Raji (cell line): ENCODE measurements at regions not wholly inside any gene's neighbourhood (a gene's known extent, or its start where the extent isn't known, plus 50 kb on each side); places are given as distances from the start of the nearest gene placed in this dataset.
A peak's percentile ranks its signal among the peaks of the same experiment; 100 is the strongest.

ENCODE experiments used
- POLR2A ChIP-seq: IDR thresholded peaks from 2 replicates; pipeline ENCODE4 v1.6.1; 2011; ENCODE audit warnings: low read depth, low read length, control low read depth; ENCODE audit not compliant: insufficient read depth

DNA sequence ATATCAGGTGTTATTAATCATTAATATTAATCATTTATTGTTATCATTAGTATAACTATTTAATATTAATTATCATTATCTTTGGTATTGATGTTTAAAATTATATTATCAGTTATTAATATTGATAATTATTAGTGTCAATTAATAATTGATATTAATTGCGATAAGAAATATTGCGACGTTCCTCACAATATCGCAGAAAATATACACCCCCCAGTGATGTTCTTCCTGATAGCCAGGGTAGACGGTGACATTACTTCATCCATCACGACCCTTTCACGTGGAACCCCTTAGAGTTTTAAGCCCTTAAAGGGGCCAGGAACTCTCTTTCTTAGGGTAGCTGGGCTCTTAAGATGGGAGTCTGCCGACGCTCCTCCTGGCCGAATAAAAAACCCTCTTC is 98.6 kb upstream of the OSBPL11 start:
- no peak for TF ChIP-seq POLR2A

DNA sequence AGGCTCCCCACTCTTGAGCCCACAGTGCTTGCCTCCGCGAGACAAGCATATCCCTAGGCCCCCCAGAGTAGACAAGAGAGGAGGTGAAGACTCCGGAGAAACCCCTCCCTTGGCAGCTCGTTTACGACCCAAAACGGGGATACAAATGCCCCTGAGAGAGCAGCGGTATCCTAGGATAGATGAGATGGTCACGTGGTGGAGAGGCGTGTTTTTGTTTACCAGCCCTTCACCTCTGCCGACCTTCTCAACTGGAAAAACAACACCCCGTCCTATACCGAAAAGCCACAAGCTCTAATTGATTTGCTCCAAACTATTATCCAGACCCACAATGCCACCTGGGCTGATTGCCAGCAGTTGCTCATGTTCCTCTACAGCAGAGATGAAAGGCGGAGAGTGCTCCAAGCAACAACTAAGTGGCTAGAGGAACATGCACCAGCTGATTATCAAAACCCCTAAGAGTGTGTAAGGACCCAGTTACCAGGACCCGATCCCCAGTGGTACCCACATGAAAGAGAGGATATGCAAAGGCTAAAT is 99.5 kb upstream of the OSBPL11 start:
- no peak for TF ChIP-seq POLR2A

DNA sequence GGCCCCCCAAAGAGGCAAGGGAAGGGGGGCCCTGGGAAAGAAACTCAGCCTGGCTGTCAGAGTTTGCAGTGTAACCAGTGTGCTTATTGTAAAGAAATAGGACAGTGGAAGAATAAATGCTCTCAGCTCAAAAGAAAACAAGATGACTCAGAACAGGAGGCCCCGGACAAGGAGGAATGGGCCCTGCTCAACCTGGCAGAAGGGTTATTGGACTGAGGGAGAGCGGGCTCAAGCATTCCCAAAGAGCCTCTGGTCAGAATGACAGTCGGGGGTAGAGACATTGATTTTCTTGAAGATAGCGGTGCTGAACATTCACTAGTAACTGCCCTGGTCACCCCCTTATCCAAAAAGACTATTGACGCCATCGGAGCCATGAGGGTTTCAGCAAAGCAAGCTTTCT is 100.4 kb upstream of the OSBPL11 start:
- no peak for TF ChIP-seq POLR2A

DNA sequence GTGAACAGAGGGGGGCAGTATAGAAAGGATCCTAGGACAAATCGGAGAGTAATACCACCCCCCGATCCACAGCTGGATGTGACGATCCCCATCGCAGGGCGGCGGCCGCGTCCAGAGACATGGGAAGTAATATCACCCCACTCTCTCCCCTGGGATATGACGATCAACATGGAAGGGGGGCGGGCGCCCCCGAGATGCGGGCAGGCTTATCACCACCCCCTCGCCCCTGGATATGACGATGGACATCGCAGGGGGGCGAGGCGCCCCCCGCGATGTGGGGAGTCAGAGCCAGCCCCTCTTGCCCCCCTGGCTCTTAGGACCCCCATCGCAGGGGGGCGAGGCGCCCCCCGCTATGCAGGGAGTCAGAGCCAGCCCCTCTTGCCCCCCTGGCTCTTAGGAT is 120.4 kb upstream of the OSBPL11 start:
- no peak for TF ChIP-seq POLR2A

DNA sequence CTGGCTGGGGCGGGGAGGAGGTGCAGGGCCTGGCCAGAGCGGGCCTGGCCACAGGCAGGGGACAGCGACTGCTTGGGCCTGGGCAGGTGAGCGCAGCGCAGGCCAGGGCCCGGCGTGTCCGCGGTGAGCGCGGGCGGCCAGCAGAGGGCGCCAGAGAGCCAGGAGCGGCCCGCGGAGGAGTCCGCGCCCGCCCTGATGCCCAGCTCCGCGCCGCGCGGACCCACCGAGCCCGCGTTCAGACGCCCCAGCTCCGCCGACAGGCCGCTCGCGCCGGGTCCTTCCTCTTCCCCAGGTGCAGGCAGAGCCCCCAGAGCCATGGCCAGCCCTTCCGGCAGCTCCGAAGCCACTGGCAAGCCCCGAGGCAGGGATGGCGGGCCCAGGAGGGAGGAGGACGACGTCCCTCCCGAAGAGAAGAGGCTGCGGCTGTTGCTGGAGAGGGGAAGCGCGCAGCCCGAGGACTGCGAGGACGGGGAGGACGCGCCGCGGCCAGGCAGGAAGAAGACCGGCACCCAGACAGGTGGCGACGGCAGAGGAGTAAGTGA is 171.1 kb upstream of the OSBPL11 start:
- TF ChIP-seq POLR2A, result 0 out of 2 replicates have a peak, but pooled peaks have one; percentile 28

DNA sequence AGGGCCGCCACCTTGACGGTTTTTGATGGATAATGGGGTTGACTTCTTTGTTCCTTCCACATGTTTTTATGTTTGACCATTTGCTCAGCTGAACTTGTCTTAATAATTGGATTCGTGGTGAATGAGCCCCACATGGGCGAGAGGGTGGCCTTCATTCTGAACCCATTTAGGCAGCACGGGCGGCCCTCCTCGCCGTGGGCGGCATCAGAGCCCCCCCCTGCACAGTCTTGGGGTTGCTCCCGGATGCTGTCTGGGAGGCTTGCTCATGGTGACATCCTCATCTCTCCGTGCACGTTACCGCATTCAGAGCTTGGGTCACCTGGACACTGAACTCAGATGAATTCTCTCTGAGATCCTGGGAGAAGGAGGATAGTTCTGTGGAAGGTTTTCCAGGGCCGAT is 172.3 kb upstream of the OSBPL11 start:
- TF ChIP-seq POLR2A, result no peak

DNA sequence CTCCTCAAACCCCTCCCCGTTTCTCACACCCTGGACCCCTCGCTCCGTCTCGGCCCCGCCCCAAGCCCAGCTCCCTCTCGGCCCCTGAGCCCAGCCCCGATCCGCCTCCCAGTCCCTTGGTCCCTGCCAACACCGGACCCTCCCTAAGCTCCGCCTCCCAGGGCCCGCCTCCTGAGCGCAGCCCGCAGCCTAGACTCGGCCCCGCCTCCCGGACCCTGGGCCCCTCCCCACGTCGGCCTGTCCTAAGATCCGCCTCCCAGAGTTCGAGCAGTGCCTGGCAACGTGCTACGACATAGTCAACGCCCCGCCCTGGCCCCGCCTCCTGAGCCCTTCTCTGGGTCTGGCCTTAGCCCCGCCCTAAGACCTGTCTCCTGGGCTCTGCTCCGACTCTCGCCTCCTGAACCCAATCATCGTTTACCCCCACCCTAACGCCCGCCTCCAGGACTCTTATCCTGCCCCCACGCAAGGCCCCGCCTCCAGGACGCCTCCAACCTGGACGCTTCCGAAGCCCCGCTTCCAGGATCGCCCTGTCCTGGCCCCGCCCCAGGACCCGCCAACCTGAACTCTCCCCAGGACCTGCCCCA is 53.1 kb upstream of the ROPN1B start:
- TF ChIP-seq POLR2A, result 0 out of 2 replicates have a peak, but pooled peaks have one; percentile 40

DNA sequence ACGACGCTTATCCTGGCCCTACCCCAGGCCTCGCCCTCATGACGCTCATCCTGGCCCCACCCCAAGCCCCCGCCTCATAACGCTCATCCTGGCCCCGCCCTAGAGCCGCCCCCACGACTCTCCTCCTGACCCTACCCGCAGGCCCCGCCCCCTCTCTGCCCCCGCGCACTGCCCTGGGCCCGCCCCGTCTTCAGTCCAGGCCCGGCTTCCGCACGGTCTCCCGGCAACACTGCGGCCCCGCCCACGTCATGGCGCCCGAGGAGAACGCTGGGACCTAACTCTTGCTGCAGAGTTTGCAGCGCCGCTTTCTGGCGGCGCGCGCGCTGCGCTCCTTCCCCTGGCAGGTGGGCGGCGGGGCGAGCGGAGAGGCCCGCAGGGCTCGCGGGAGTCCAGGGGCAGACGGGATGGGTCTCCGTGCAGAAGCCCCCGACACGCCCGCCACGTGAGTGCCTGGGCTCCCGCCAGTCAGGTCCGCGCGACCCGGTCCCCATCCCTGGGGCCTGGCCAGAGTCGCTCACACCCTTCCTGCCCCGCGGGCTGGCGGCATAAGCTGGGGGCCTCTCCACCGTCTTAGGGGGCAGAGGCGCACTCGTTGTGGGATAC is 52.5 kb upstream of the ROPN1B start:
- TF ChIP-seq POLR2A, result no peak

DNA sequence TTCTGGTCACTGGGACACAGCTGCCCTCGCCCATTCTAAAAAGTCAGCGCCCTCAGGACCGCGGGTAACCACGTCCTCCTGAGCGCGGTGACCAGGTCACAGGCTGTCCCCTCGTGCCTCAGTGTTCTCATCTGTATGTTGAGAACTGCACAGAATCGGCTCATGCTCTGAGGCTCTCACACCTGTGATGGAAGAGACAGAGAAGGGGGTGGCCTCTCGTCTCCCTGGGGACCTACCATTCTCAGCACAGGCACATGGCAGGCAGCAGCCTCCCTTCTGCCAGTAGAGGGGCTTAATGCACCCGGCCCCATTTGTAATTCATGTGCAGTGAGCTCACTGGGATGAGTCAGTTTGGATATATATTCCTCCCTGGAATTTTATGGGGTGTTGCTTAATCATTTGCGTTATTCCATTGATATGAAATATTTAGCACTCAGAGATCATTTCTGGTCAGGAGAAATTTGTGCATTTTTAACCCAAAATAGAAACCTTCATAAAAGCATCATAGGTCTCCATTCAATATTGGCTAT is 51.9 kb upstream of the ROPN1B start:
- TF ChIP-seq POLR2A, result peak; percentile 70
